ENCODE measurements at regions not wholly inside any gene's neighbourhood (a gene's known extent, or its start where the extent isn't known, plus 50 kb on each side); places are given as distances from the start of the nearest gene placed in this dataset.

- TF ChIP-seq CTCF (IDR thresholded peaks at IDR 0.05), result no peak
- no peak for TF ChIP-seq POLR2AphosphoS5 (IDR thresholded peaks at IDR 0.05)
Measured at GRCh38 chr11:25485315-25485714, 846.6 kb upstream of the ANO3 start.
